SK-N-SH treated with all-trans-retinoic acid at 6 μM for 48 hours (cell line): ENCODE measurements at regions not wholly inside any gene's neighbourhood (a gene's known extent, or its start where the extent isn't known, plus 50 kb on each side); places are given as distances from the start of the nearest gene placed in this dataset.

Source experiments
- ARNTL ChIP-seq: fragments of 450-650 bp; formaldehyde crosslinking; IDR thresholded peaks from 2 replicates; pipeline ENCODE4 v1.5.0; 2020; ENCODE audit warnings: low read depth, mild to moderate bottlenecking, moderate library complexity, borderline replicate concordance
- TF ChIP-seq, protein P1 (sequence below): fragments of 250-450 bp; sonication (Bioruptor Pico); IDR thresholded peaks from 2 replicates; pipeline ENCODE4 v1.8.0; 2021; ENCODE audit warnings: low read depth, mild to moderate bottlenecking, moderate library complexity, borderline replicate concordance

- no peak for TF ChIP-seq ARNTL (CRISPR knock-in tag)
- TF ChIP-seq, protein P1, sequence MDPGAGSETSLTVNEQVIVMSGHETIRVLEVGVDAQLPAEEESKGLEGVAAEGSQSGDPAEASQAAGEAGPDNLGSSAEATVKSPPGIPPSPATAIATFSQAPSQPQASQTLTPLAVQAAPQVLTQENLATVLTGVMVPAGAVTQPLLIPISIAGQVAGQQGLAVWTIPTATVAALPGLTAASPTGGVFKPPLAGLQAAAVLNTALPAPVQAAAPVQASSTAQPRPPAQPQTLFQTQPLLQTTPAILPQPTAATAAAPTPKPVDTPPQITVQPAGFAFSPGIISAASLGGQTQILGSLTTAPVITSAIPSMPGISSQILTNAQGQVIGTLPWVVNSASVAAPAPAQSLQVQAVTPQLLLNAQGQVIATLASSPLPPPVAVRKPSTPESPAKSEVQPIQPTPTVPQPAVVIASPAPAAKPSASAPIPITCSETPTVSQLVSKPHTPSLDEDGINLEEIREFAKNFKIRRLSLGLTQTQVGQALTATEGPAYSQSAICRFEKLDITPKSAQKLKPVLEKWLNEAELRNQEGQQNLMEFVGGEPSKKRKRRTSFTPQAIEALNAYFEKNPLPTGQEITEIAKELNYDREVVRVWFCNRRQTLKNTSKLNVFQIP (CRISPR knock-in tag) = no peak
Measured at GRCh38 chr7:67621704-67622103, 625.1 kb downstream of the TYW1 start.
